Smooth muscle cell (in vitro differentiated cells): ENCODE measurements at regions not wholly inside any gene's neighbourhood (a gene's known extent, or its start where the extent isn't known, plus 50 kb on each side); places are given as distances from the start of the nearest gene placed in this dataset.

Source experiments
- DNase-seq: peaks from one replicate; lab custom pipeline; 2025; ENCODE audit not compliant: unreplicated experiment; lab: John Stamatoyannopoulos, UW
- H2AFZ ChIP-seq: fragments of 200-600 bp; sonication (generic); 2 replicates; pipeline ENCODE4 v1.6.0; 2016; ENCODE audit warnings: antibody characterized with exemption, low read depth, mild to moderate bottlenecking
- H3F3A ChIP-seq: fragments of 200-600 bp; sonication (generic); 2 replicates; pipeline ENCODE4 v1.6.0; 2017; ENCODE audit warnings: antibody characterized with exemption, low read depth
- H3K27ac ChIP-seq: fragments of 200-600 bp; sonication (generic); 2 replicates; pipeline ENCODE4 v1.5.1; 2016; ENCODE audit warnings: low read depth, mild to moderate bottlenecking
- H3K27me3 ChIP-seq: fragments of 200-600 bp; sonication (generic); 2 replicates; pipeline ENCODE4 v1.6.1; 2016; ENCODE audit warnings: low read depth, mild to moderate bottlenecking
- H3K36me3 ChIP-seq: fragments of 200-600 bp; sonication (generic); 2 replicates; pipeline ENCODE4 v1.5.1; 2016; ENCODE audit warnings: low read depth
- H3K4me1 ChIP-seq: fragments of 200-600 bp; sonication (generic); 2 replicates; pipeline ENCODE4 v1.5.1; 2016; ENCODE audit warnings: low read depth
- H3K4me2 ChIP-seq: fragments of 200-600 bp; sonication (generic); 2 replicates; pipeline ENCODE4 v1.6.0; 2016; ENCODE audit warnings: mild to moderate bottlenecking
- H3K4me3 ChIP-seq: fragments of 200-600 bp; sonication (generic); 2 replicates; pipeline ENCODE4 v1.5.1; 2016; ENCODE audit warnings: mild to moderate bottlenecking
- H3K79me2 ChIP-seq: fragments of 200-600 bp; sonication (generic); 2 replicates; pipeline ENCODE4 v1.6.0; 2016; ENCODE audit warnings: low read depth, mild to moderate bottlenecking
- H3K9ac ChIP-seq: fragments of 200-600 bp; sonication (generic); 2 replicates; pipeline ENCODE4 v1.6.0; 2016; ENCODE audit warnings: low read depth
- H3K9me3 ChIP-seq: fragments of 200-600 bp; sonication (generic); replicated peaks from 2 replicates; pipeline ENCODE4 v1.5.1; 2016; ENCODE audit warnings: low read depth
- H4K20me1 ChIP-seq: fragments of 200-600 bp; sonication (generic); 2 replicates; pipeline ENCODE4 v1.6.0; 2016; ENCODE audit warnings: low read depth
- CTCF ChIP-seq: fragments of 200-600 bp; sonication (generic); IDR thresholded peaks from 2 replicates; pipeline ENCODE4 v1.5.1; 2017; ENCODE audit warnings: borderline replicate concordance, mild to moderate bottlenecking, antibody characterized with exemption; ENCODE audit not compliant: insufficient read depth, poor library complexity, severe bottlenecking
- WGBS: methylation state at CpG from one replicate; pipeline ENCODE4 v1.1.7; 2016; ENCODE audit warnings: low lambda C conversion rate; 5-methylcytosine and 5-hydroxymethylcytosine counted together

GRCh38 chr14:84397631-84398030 lies 1132.3 kb upstream of the FLRT2 start:
- no peak overlapping the region for H3K9ac ChIP-seq
- H3K27ac ChIP-seq = no peak overlapping the region
- no peaks in the 10 kb centered on the region for H3K9me3 ChIP-seq
- H3K79me2 ChIP-seq = no peaks in the 10 kb centered on the region
- no peak overlapping the region for H3K4me3 ChIP-seq
- H3K27me3 ChIP-seq = no peaks in the 10 kb centered on the region
- 96% methylated on average over 3 of the region's 3 CpGs for WGBS
- TF ChIP-seq CTCF = no peak
- H3K36me3 ChIP-seq = no peaks in the 10 kb centered on the region
- no peaks in the 10 kb centered on the region for H3K4me1 ChIP-seq
- DNase-seq = no peak
- no peaks in the 10 kb centered on the region for H3F3A ChIP-seq
- H3K4me2 ChIP-seq = no peak overlapping the region
- no peaks in the 10 kb centered on the region for H4K20me1 ChIP-seq
- no peak overlapping the region for H2AFZ ChIP-seq

- no peaks in the 10 kb centered on the region for H3K9me3 ChIP-seq
- H3F3A ChIP-seq = no peaks in the 10 kb centered on the region
- H3K4me3 ChIP-seq = no peak overlapping the region
- no peaks in the 10 kb centered on the region for H4K20me1 ChIP-seq
- H3K9ac ChIP-seq = no peak overlapping the region
- no peak overlapping the region for H3K27ac ChIP-seq
- WGBS = 97% methylated on average over 48 of the region's 62 CpGs
- no peaks in the 10 kb centered on the region for H3K36me3 ChIP-seq
- H3K4me1 ChIP-seq = peaks cover 11% of the 10 kb centered on the region
- H3K79me2 ChIP-seq = no peaks in the 10 kb centered on the region
- no peak overlapping the region for H2AFZ ChIP-seq
- no peak overlapping the region for H3K4me2 ChIP-seq
- DNase-seq = no peak
- no peak for TF ChIP-seq CTCF
- H3K27me3 ChIP-seq = no peaks in the 10 kb centered on the region
Measured at GRCh38 chr14:84399296-84399910, 1130.5 kb upstream of the FLRT2 start.

- H2AFZ ChIP-seq = no peak overlapping the region
- WGBS = 94% methylated on average over 3 of the region's 3 CpGs
- no peak overlapping the region for H3K4me2 ChIP-seq
- no peaks in the 10 kb centered on the region for H3K36me3 ChIP-seq
- no peaks in the 10 kb centered on the region for H3K79me2 ChIP-seq
- H3K27me3 ChIP-seq = no peaks in the 10 kb centered on the region
- DNase-seq = no peak
- no peak overlapping the region for H3K27ac ChIP-seq
- TF ChIP-seq CTCF = no peak
- H3K4me3 ChIP-seq = no peak overlapping the region
- no peaks in the 10 kb centered on the region for H3F3A ChIP-seq
- H3K9ac ChIP-seq = no peak overlapping the region
- no peaks in the 10 kb centered on the region for H4K20me1 ChIP-seq
- H3K4me1 ChIP-seq = peaks cover 16% of the 10 kb centered on the region
- H3K9me3 ChIP-seq = no peaks in the 10 kb centered on the region
Measured at GRCh38 chr14:84401631-84402030, 1128.3 kb upstream of the FLRT2 start.

- H3K9ac ChIP-seq = no peak overlapping the region
- H3K36me3 ChIP-seq = no peaks in the 10 kb centered on the region
- TF ChIP-seq CTCF = no peak
- H3K27me3 ChIP-seq = no peaks in the 10 kb centered on the region
- no peaks in the 10 kb centered on the region for H3F3A ChIP-seq
- no peak for DNase-seq
- H3K4me1 ChIP-seq = peaks cover 16% of the 10 kb centered on the region
- H3K9me3 ChIP-seq = no peaks in the 10 kb centered on the region
- no peak overlapping the region for H3K27ac ChIP-seq
- H4K20me1 ChIP-seq = no peaks in the 10 kb centered on the region
- no peak overlapping the region for H2AFZ ChIP-seq
- 81% methylated on average over 2 of the region's 2 CpGs for WGBS
- no peak overlapping the region for H3K4me2 ChIP-seq
- no peak overlapping the region for H3K4me3 ChIP-seq
- H3K79me2 ChIP-seq = no peaks in the 10 kb centered on the region
Measured at GRCh38 chr14:84403585-84403984, 1126.4 kb upstream of the FLRT2 start.
